IMR-90 (cell line): ENCODE measurements at regions not wholly inside any gene's neighbourhood (a gene's known extent, or its start where the extent isn't known, plus 50 kb on each side); places are given as distances from the start of the nearest gene placed in this dataset.

ENCODE experiments used
- ATAC-seq: fragments of 200-7000 bp; cut with Tn5 transposase; 2 replicates; pipeline ENCODE4 v1.9.1; 2020; ENCODE audit warnings: low read depth, mild to moderate bottlenecking, moderate library complexity
- BruUV-seq: library from RNA; stranded (reverse); fragments of 400-500 nt; replicated peaks from 2 replicates; lab custom pipeline; 2021; lab: Mats Ljungman, UMichigan
- CTCF ChIA-PET: fragments of 300-600 bp; formaldehyde crosslinking; extraction: SDS; loops from one replicate; lab custom pipeline; 2021; ENCODE audit warnings: antibody characterized with exemption; lab: Yijun Ruan, JAX
- POLR2A ChIA-PET: fragments of 300-600 bp; sonication (Branson Sonifier 250); formaldehyde crosslinking; loops from one replicate; lab custom pipeline; 2022; ENCODE audit warnings: antibody characterized with exemption; ENCODE audit not compliant: unreplicated experiment; lab: Charles Lee
- DNase-seq: peaks from one replicate; pipeline ENCODE4 v3.0.0; 2013
- H2AFZ ChIP-seq: replicated peaks from 2 replicates; pipeline ENCODE3; 2013; ENCODE audit warnings: low read length, mild to moderate bottlenecking; ENCODE audit not compliant: poor library complexity
- H2AK5ac ChIP-seq: 2 replicates; pipeline ENCODE4 v1.6.1; 2013; ENCODE audit warnings: low read depth, low read length, inconsistent platforms
- H2AK9ac ChIP-seq: replicated peaks from 2 replicates; pipeline ENCODE3; 2013; ENCODE audit warnings: mild to moderate bottlenecking, low read depth, low read length, moderate library complexity; ENCODE audit not compliant: poor library complexity
- H2BK120ac ChIP-seq: 2 replicates; pipeline ENCODE4 v1.6.1; 2013; ENCODE audit warnings: low read depth, low read length, inconsistent platforms
- H2BK15ac ChIP-seq: 3 replicates; pipeline ENCODE4 v1.6.1; 2013; ENCODE audit warnings: low read depth, low read length, inconsistent platforms
- H2BK20ac ChIP-seq: 2 replicates; pipeline ENCODE4 v1.6.1; 2013; ENCODE audit warnings: low read depth, mild to moderate bottlenecking, inconsistent platforms, low read length, moderate library complexity
- H2BK5ac ChIP-seq: 2 replicates; pipeline ENCODE4 v1.6.1; 2013; ENCODE audit warnings: mild to moderate bottlenecking, low read depth, low read length, inconsistent platforms; ENCODE audit not compliant: poor library complexity, severe bottlenecking
- H3K14ac ChIP-seq: replicated peaks from 2 replicates; pipeline ENCODE4 v1.6.1; 2013; ENCODE audit warnings: low read depth, low read length, inconsistent platforms
- H3K18ac ChIP-seq: 2 replicates; pipeline ENCODE4 v1.6.1; 2013; ENCODE audit warnings: low read depth, low read length, control low read depth
- H3K23ac ChIP-seq: 2 replicates; pipeline ENCODE4 v1.6.1; 2013; ENCODE audit warnings: low read depth, low read length, inconsistent platforms
- H3K27ac ChIP-seq: 2 replicates; pipeline ENCODE4 v1.5.1; 2013; ENCODE audit warnings: mild to moderate bottlenecking, control low read depth, low read length; ENCODE audit not compliant: insufficient read depth
- H3K27me3 ChIP-seq: 2 replicates; pipeline ENCODE4 v1.6.1; 2013; ENCODE audit warnings: low read length; ENCODE audit not compliant: control insufficient read depth, insufficient read depth
- H3K36me3 ChIP-seq: 2 replicates; pipeline ENCODE4 v1.6.1; 2013; ENCODE audit warnings: low read length, mixed read lengths; ENCODE audit not compliant: control insufficient read depth, insufficient read depth
- H3K4ac ChIP-seq: 2 replicates; pipeline ENCODE4 v1.6.1; 2013; ENCODE audit warnings: low read depth, low read length, inconsistent platforms
- H3K4me1 ChIP-seq: 2 replicates; pipeline ENCODE4 v1.6.1; 2013; ENCODE audit warnings: low read length, mixed read lengths; ENCODE audit not compliant: control insufficient read depth, insufficient read depth
- H3K4me2 ChIP-seq: 2 replicates; pipeline ENCODE4 v1.6.1; 2013; ENCODE audit warnings: low read depth, mild to moderate bottlenecking, control low read depth, low read length, moderate library complexity
- H3K4me3 ChIP-seq: 2 replicates; pipeline ENCODE4 v1.5.1; 2013; ENCODE audit warnings: low read depth, mild to moderate bottlenecking, control low read depth, low read length, moderate library complexity; ENCODE audit not compliant: insufficient read depth
- H3K56ac ChIP-seq: 2 replicates; pipeline ENCODE4 v1.6.1; 2013; ENCODE audit warnings: low read length, inconsistent platforms; ENCODE audit not compliant: insufficient read depth; ENCODE audit errors: extremely low read depth
- H3K79me1 ChIP-seq, 2 experiments: 2 replicates each; pipeline ENCODE4 v1.6.1; 2013; ENCODE audit warnings: low read length in 2 of 2, inconsistent platforms in 1 of 2, low read depth in 1 of 2
- H3K9ac ChIP-seq: 2 replicates; pipeline ENCODE4 v1.6.1; 2013; ENCODE audit warnings: low read depth, low read length, control low read depth
- H3K9me1 ChIP-seq: 2 replicates; pipeline ENCODE4 v1.6.1; 2013; ENCODE audit warnings: low read length, inconsistent platforms; ENCODE audit not compliant: insufficient read depth
- H3K9me3 ChIP-seq: 2 replicates; pipeline ENCODE4 v1.6.1; 2013; ENCODE audit warnings: low read length; ENCODE audit not compliant: control insufficient read depth, insufficient read depth
- H4K20me1 ChIP-seq: 2 replicates; pipeline ENCODE4 v1.6.1; 2013; ENCODE audit warnings: low read length, inconsistent platforms; ENCODE audit not compliant: insufficient read depth
- H4K5ac ChIP-seq: 2 replicates; pipeline ENCODE4 v1.6.1; 2013; ENCODE audit warnings: mild to moderate bottlenecking, low read depth, low read length, control low read depth
- H4K8ac ChIP-seq, 2 experiments: 2 replicates each; pipeline ENCODE4 v1.6.1; 2013; ENCODE audit warnings: low read depth in 2 of 2, low read length in 2 of 2, control low read depth in 1 of 2, inconsistent platforms in 1 of 2
- H4K91ac ChIP-seq: 2 replicates; pipeline ENCODE4 v1.6.1; 2013; ENCODE audit warnings: low read depth, low read length, inconsistent platforms; ENCODE audit not compliant: insufficient read depth
- BHLHE40 ChIP-seq: fragments of 150-350 bp; IDR thresholded peaks from 2 replicates; pipeline ENCODE4 v1.6.1; 2016; ENCODE audit warnings: mild to moderate bottlenecking, low read depth, low read length
- CHD1 ChIP-seq: IDR thresholded peaks from 2 replicates; pipeline ENCODE4 v1.6.1; 2012; ENCODE audit warnings: low read depth, low read length, improper control_type of control experiment
- FOS ChIP-seq: fragments of 150-350 bp; IDR thresholded peaks from 2 replicates; pipeline ENCODE4 v1.6.1; 2016; ENCODE audit warnings: low read depth, low read length
- MAFK ChIP-seq: IDR thresholded peaks from 2 replicates; pipeline ENCODE4 v1.6.1; 2012; ENCODE audit warnings: low read depth, low read length, improper control_type of control experiment
- MAZ ChIP-seq: IDR thresholded peaks from 2 replicates; pipeline ENCODE4 v1.6.1; 2012; ENCODE audit warnings: low read depth, mild to moderate bottlenecking, low read length, improper control_type of control experiment, moderate library complexity, borderline replicate concordance
- WGBS, 2 experiments: methylation state at CpG; one replicate each; pipeline versions ENCODE4 v1.1.5 to v1.1.7; 2013; ENCODE audit warnings: missing lambda C conversion rate in 2 of 2; ENCODE audit not compliant: insufficient read length in 1 of 2; ENCODE audit errors: extremely low coverage in 2 of 2; 5-methylcytosine and 5-hydroxymethylcytosine counted together
- dilution Hi-C: fragments of 300-500 bp; cut with HindIII; formaldehyde crosslinking; loops from one replicate; pipeline ENCODE4 v1.14.3; 2018; ENCODE audit warnings: low sequenced_read_pairs; ENCODE audit not compliant: unreplicated experiment
- in situ Hi-C: fragments of 300-500 bp; cut with MboI; formaldehyde crosslinking; loops from 3 replicates; pipeline ENCODE4 v1.14.3; 2019; ENCODE audit warnings: low sequenced_read_pairs, inconsistent platforms, mixed read lengths
- intact Hi-C: fragments of 100-400 bp; cut with micrococcal nuclease; formaldehyde crosslinking; loops from 2 replicates; pipeline ENCODE4 v1.10.0; 2022
- TF ChIP-seq, protein P1 (sequence below): fragments of 150-350 bp; IDR thresholded peaks from 2 replicates; pipeline ENCODE4 v1.6.1; 2017; ENCODE audit warnings: mild to moderate bottlenecking, antibody characterized with exemption, low read length, low read depth

DNA sequence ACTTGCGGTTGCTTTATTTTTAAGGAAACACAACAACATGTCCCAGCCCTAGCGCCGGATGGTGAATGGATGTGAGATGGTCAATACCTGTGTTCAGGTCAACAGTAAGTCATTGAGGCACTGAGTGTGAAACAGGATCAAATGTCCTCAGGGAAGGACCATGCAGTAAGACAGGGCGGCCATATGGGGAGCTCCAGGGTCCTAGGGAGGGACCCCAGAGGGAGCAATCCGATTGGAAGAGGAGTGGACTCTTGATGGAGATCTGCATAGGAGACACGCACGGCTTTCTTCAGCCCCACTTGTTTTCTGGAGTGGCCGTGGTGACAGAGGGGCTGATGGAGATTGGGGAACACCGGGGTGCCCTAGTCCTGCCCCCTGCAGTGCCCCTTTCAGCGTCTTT is 423.8 kb upstream of the MKI67 start:
- Histone ChIP-seq H3K9ac (no peak overlapping the region), H3K9me3 (peaks cover 46% of the 10 kb centered on the region), H2AK5ac (no peak overlapping the region), H3K36me3 (no peaks in the 10 kb centered on the region), H3K27ac (no peak overlapping the region), H3K56ac (no peak overlapping the region), H3K4me1 (no peaks in the 10 kb centered on the region), H3K4me2 (no peak overlapping the region), H3K4ac (no peak overlapping the region), H2AFZ (no peak overlapping the region), H4K20me1 (no peaks in the 10 kb centered on the region), H3K79me1 (no peaks in the 10 kb centered on the region), H4K5ac (no peak overlapping the region), H3K14ac (no peak overlapping the region), H3K9me1 (no peaks in the 10 kb centered on the region), H2BK15ac (no peak overlapping the region), H2BK120ac (no peak overlapping the region), H2AK9ac (no peak overlapping the region), H2BK5ac (no peak overlapping the region), H3K4me3 (no peak overlapping the region), H3K18ac (no peak overlapping the region), H2BK20ac (no peak overlapping the region), H4K8ac (no peak overlapping the region), H3K23ac (no peak overlapping the region), H4K91ac (no peak overlapping the region), H3K27me3 (no peaks in the 10 kb centered on the region)
- TF ChIP-seq, protein P1, sequence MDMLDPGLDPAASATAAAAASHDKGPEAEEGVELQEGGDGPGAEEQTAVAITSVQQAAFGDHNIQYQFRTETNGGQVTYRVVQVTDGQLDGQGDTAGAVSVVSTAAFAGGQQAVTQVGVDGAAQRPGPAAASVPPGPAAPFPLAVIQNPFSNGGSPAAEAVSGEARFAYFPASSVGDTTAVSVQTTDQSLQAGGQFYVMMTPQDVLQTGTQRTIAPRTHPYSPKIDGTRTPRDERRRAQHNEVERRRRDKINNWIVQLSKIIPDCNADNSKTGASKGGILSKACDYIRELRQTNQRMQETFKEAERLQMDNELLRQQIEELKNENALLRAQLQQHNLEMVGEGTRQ, result no peak
- TF ChIP-seq MAZ (no peak), BHLHE40 (no peak), CHD1 (no peak), MAFK (no peak), FOS (no peak)
- in situ Hi-C loops (no loop called here), intact Hi-C loops (no loop called here), dilution Hi-C loops (no loop called here)
- 60% methylated on average over 1 of the region's 10 CpGs; no CpG with 5 or more reads in 1 of the 2 experiments for WGBS, 2 experiments
- DNase-seq, result no peak
- no TSS peak for BruUV-seq
- ChIA-PET CTCF (no interaction called here), POLR2A (no interaction called here)
- no peak for ATAC-seq
